GM23338 (cell line): ENCODE measurements at regions not wholly inside any gene's neighbourhood (a gene's known extent, or its start where the extent isn't known, plus 50 kb on each side); places are given as distances from the start of the nearest gene placed in this dataset.

Experiments used
- ATAC-seq: fragments of 200-7000 bp; cut with Tn5 transposase; 3 replicates; pipeline ENCODE4 v1.9.1; 2020
- DNase-seq: peaks from one replicate; pipeline ENCODE4 v3.0.0-alpha.2; 2015; ENCODE audit warnings: low spot score
- H2AFZ ChIP-seq: fragments of 200-600 bp; sonication (generic); 2 replicates; pipeline ENCODE4 v1.8.0; 2016; ENCODE audit warnings: antibody characterized with exemption, mild to moderate bottlenecking, moderate library complexity
- H3F3A ChIP-seq: fragments of 200-600 bp; sonication (generic); replicated peaks from 2 replicates; pipeline ENCODE4 v1.8.0; 2017; ENCODE audit warnings: antibody characterized with exemption, mixed run types, low read depth
- H3K27ac ChIP-seq: fragments of 200-600 bp; sonication (generic); 2 replicates; pipeline ENCODE4 v1.6.1; 2016; ENCODE audit warnings: low read depth
- H3K27me3 ChIP-seq: fragments of 200-600 bp; sonication (generic); 2 replicates; pipeline ENCODE4 v1.8.0; 2016; ENCODE audit warnings: mild to moderate bottlenecking, mixed run types, moderate library complexity; ENCODE audit not compliant: insufficient read depth
- H3K36me3 ChIP-seq: fragments of 200-600 bp; sonication (generic); 2 replicates; pipeline ENCODE4 v1.8.0; 2016; ENCODE audit warnings: mild to moderate bottlenecking; ENCODE audit not compliant: insufficient read depth
- H3K4me1 ChIP-seq: fragments of 200-600 bp; sonication (generic); 2 replicates; pipeline ENCODE4 v1.8.0; 2016; ENCODE audit warnings: mild to moderate bottlenecking, moderate library complexity; ENCODE audit not compliant: insufficient read depth
- H3K4me2 ChIP-seq: fragments of 200-600 bp; sonication (generic); 2 replicates; pipeline ENCODE4 v1.7.1; 2017; ENCODE audit warnings: mixed run types
- H3K4me3 ChIP-seq: fragments of 200-600 bp; sonication (generic); 2 replicates; pipeline ENCODE4 v1.6.1; 2016; ENCODE audit warnings: mixed run types
- H3K79me2 ChIP-seq: fragments of 200-600 bp; sonication (generic); replicated peaks from 2 replicates; pipeline ENCODE4 v1.8.0; 2017; ENCODE audit warnings: mild to moderate bottlenecking; ENCODE audit not compliant: insufficient read depth
- H3K9me2 ChIP-seq: fragments of 200-600 bp; sonication (generic); 2 replicates; pipeline ENCODE4 v1.8.0; 2017; ENCODE audit not compliant: insufficient read depth
- H4K20me1 ChIP-seq: fragments of 200-600 bp; sonication (generic); replicated peaks from 2 replicates; pipeline ENCODE4 v1.8.0; 2017; ENCODE audit warnings: mild to moderate bottlenecking; ENCODE audit not compliant: insufficient read depth
- H3K27ac Mint-ChIP-seq: 2 replicates; pipeline ENCODE4 v1.8.0; 2020; ENCODE audit warnings: inconsistent platforms, mild to moderate bottlenecking, moderate library complexity, mixed read lengths
- H3K27me3 Mint-ChIP-seq: 3 replicates; pipeline ENCODE4 v1.8.0; 2022; ENCODE audit warnings: low read depth, mild to moderate bottlenecking, moderate library complexity, mixed read lengths, inconsistent platforms; ENCODE audit not compliant: insufficient read depth, poor library complexity
- H3K36me3 Mint-ChIP-seq: 3 replicates; pipeline ENCODE4 v1.8.0; 2021; ENCODE audit warnings: low read depth, mild to moderate bottlenecking, inconsistent platforms, moderate library complexity, mixed read lengths
- H3K4me1 Mint-ChIP-seq: 3 replicates; pipeline ENCODE4 v1.8.0; 2020; ENCODE audit warnings: mild to moderate bottlenecking, inconsistent platforms, mixed read lengths
- H3K4me3 Mint-ChIP-seq: 3 replicates; pipeline ENCODE4 v1.8.0; 2021; ENCODE audit warnings: moderate library complexity, mild to moderate bottlenecking, inconsistent platforms, mixed read lengths
- H3K9me3 Mint-ChIP-seq: 3 replicates; pipeline ENCODE4 v1.8.0; 2020; ENCODE audit warnings: moderate library complexity, mild to moderate bottlenecking, inconsistent platforms, mixed read lengths
- CREB1 ChIP-seq: fragments of 250-450 bp; sonication (Bioruptor Pico); IDR thresholded peaks from 2 replicates; pipeline ENCODE4 v1.5.0; 2020; ENCODE audit warnings: low read depth, mild to moderate bottlenecking, moderate library complexity
- EZH2 ChIP-seq: fragments of 200-600 bp; sonication (generic); IDR thresholded peaks from one replicate; pipeline ENCODE4 v1.8.0; 2017; ENCODE audit warnings: antibody characterized with exemption, mild to moderate bottlenecking, low read depth; ENCODE audit not compliant: unreplicated experiment
- EZH2phosphoT487 ChIP-seq: fragments of 200-600 bp; sonication (generic); IDR thresholded peaks from one replicate; pipeline ENCODE4 v1.8.1; 2018; ENCODE audit warnings: antibody characterized with exemption; ENCODE audit not compliant: unreplicated experiment
- JUNB ChIP-seq: IDR thresholded peaks from one replicate; pipeline ENCODE4 v1.6.1; 2016; ENCODE audit warnings: antibody characterized with exemption; ENCODE audit not compliant: unreplicated experiment
- NANOG ChIP-seq: IDR thresholded peaks from 2 replicates; pipeline ENCODE4 v1.6.1; 2016; ENCODE audit warnings: antibody characterized with exemption, borderline replicate concordance
- POLR2AphosphoS5 ChIP-seq: IDR thresholded peaks from 2 replicates; pipeline ENCODE4 v1.6.1; 2016; ENCODE audit warnings: antibody characterized with exemption, low read depth
- REST ChIP-seq: IDR thresholded peaks from one replicate; pipeline ENCODE4 v1.6.1; 2018; ENCODE audit warnings: antibody characterized with exemption; ENCODE audit not compliant: unreplicated experiment
- STAT1 ChIP-seq: IDR thresholded peaks from one replicate; pipeline ENCODE4 v1.6.1; 2016; ENCODE audit warnings: antibody characterized with exemption; ENCODE audit not compliant: unreplicated experiment
- ZNF114 ChIP-seq: fragments of 250-450 bp; sonication (Bioruptor Pico); IDR thresholded peaks from 2 replicates; pipeline ENCODE4 v1.5.0; 2020; ENCODE audit warnings: mild to moderate bottlenecking, moderate library complexity
- ZNF331 ChIP-seq: fragments of 250-450 bp; sonication (Bioruptor Pico); IDR thresholded peaks from 2 replicates; pipeline ENCODE4 v1.5.0; 2020; ENCODE audit warnings: low read depth, mild to moderate bottlenecking, moderate library complexity
- ZNF462 ChIP-seq: fragments of 250-450 bp; sonication (Bioruptor Pico); IDR thresholded peaks from 2 replicates; pipeline ENCODE4 v1.5.0; 2020; ENCODE audit warnings: mild to moderate bottlenecking, moderate library complexity
- TF ChIP-seq, protein P1 (sequence below): IDR thresholded peaks from 2 replicates; pipeline ENCODE4 v1.6.1; 2016; ENCODE audit warnings: antibody characterized with exemption
- TF ChIP-seq, protein P2 (sequence below), 2 experiments: fragments of 200-600 bp in 1 of 2; sonication (generic) in 1 of 2; conservative IDR thresholded peaks; 2 replicates each; pipeline versions ENCODE4 v1.5.1 to v1.6.1; 2016 to 2017; ENCODE audit warnings: antibody characterized with exemption in 2 of 2, low read depth in 2 of 2, mild to moderate bottlenecking in 2 of 2, moderate library complexity in 1 of 2

DNA sequence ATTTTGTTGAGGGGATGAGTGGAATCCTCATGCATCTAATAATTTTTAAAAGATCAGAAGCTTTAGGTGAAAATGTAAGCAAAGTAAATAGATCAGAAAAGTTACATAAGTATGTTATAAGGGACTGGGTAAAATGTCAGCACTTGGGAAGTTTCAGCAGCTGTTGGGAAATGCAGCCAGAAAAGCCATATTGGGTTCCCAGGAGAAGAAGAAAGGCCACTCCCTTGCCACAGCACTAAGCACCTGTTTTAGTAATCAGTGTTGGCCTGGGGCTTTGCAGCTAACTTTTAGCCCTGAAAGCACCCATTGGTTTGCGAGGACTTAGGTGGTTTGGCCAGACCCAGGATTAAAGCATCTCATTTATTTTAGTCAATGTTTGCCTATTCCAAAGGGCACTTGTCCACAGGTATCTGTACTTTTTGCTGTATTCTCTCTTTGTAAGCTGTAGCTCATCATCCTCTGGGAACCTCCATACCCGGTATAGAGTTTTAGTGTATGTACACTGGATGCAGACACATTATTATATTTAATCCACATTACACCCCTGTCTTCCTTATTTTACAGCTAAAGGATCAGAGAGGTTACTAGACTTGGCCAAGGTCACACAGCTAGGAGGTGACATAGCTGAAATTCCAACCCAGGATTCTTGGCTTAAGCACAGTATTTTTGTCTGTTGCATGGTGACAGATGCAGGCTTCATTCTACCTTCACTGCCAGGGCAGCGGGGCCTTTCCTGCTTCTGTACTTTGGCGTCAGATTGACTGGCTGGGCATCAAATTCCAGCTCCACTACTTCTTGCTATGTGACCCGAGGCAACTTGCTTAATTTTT lies 127.7 kb upstream of the SESN3 start:
- peak overlapping the region; percentile 44 for H3K4me2 ChIP-seq
- peaks cover 6% of the 10 kb centered on the region; the same call in 1 of the 2 replicates for H3F3A ChIP-seq
- no peak overlapping the region for H3K27ac Mint-ChIP-seq
- no peaks in the 10 kb centered on the region for H3K27me3 ChIP-seq
- no peaks in the 10 kb centered on the region for H3K36me3 ChIP-seq
- H3K4me3 ChIP-seq = no peak overlapping the region
- ATAC-seq (no peak), DNase-seq (peak; percentile 51)
- H3K36me3 Mint-ChIP-seq = no peaks in the 10 kb centered on the region
- no peaks in the 10 kb centered on the region for H3K79me2 ChIP-seq
- no peaks in the 10 kb centered on the region for H3K9me3 Mint-ChIP-seq
- H3K4me3 Mint-ChIP-seq = no peak overlapping the region
- peaks cover 24% of the 10 kb centered on the region for H3K4me1 ChIP-seq
- H4K20me1 ChIP-seq = no peaks in the 10 kb centered on the region
- H3K9me2 ChIP-seq = no peaks in the 10 kb centered on the region
- H3K4me1 Mint-ChIP-seq = peaks cover 29% of the 10 kb centered on the region
- H3K27ac ChIP-seq = no peak overlapping the region
- TF ChIP-seq STAT1 = no peak
- TF ChIP-seq NANOG = no peak
- no peak for TF ChIP-seq CREB1 (CRISPR knock-in tag)
- no peak for TF ChIP-seq POLR2AphosphoS5
- no peak for TF ChIP-seq JUNB
- TF ChIP-seq EZH2 = no peak
- TF ChIP-seq EZH2phosphoT487 = no peak
- no peak for TF ChIP-seq ZNF331
- TF ChIP-seq REST = no peak
- no peak for TF ChIP-seq ZNF462
- TF ChIP-seq, protein P1, sequence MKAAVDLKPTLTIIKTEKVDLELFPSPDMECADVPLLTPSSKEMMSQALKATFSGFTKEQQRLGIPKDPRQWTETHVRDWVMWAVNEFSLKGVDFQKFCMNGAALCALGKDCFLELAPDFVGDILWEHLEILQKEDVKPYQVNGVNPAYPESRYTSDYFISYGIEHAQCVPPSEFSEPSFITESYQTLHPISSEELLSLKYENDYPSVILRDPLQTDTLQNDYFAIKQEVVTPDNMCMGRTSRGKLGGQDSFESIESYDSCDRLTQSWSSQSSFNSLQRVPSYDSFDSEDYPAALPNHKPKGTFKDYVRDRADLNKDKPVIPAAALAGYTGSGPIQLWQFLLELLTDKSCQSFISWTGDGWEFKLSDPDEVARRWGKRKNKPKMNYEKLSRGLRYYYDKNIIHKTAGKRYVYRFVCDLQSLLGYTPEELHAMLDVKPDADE = no peak
- TF ChIP-seq ZNF114 (CRISPR knock-in tag) = no peak
- TF ChIP-seq, protein P2, sequence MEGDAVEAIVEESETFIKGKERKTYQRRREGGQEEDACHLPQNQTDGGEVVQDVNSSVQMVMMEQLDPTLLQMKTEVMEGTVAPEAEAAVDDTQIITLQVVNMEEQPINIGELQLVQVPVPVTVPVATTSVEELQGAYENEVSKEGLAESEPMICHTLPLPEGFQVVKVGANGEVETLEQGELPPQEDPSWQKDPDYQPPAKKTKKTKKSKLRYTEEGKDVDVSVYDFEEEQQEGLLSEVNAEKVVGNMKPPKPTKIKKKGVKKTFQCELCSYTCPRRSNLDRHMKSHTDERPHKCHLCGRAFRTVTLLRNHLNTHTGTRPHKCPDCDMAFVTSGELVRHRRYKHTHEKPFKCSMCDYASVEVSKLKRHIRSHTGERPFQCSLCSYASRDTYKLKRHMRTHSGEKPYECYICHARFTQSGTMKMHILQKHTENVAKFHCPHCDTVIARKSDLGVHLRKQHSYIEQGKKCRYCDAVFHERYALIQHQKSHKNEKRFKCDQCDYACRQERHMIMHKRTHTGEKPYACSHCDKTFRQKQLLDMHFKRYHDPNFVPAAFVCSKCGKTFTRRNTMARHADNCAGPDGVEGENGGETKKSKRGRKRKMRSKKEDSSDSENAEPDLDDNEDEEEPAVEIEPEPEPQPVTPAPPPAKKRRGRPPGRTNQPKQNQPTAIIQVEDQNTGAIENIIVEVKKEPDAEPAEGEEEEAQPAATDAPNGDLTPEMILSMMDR (conservative IDR thresholded peaks at IDR 0.05; ENCODE audit: low read depth in 2 of 2) = no peak
- H3K27me3 Mint-ChIP-seq = peaks cover 5% of the 10 kb centered on the region
- peak overlapping the region; percentile 74 for H2AFZ ChIP-seq
